IPS-NIHi7 (cell line): ENCODE measurements at regions not wholly inside any gene's neighbourhood (a gene's known extent, or its start where the extent isn't known, plus 50 kb on each side); places are given as distances from the start of the nearest gene placed in this dataset.

Experiments
- DNase-seq: peaks from one replicate; pipeline ENCODE4 v3.0.0; 2012; ENCODE audit warnings: mixed read lengths; ENCODE audit errors: extremely low spot score

DNA sequence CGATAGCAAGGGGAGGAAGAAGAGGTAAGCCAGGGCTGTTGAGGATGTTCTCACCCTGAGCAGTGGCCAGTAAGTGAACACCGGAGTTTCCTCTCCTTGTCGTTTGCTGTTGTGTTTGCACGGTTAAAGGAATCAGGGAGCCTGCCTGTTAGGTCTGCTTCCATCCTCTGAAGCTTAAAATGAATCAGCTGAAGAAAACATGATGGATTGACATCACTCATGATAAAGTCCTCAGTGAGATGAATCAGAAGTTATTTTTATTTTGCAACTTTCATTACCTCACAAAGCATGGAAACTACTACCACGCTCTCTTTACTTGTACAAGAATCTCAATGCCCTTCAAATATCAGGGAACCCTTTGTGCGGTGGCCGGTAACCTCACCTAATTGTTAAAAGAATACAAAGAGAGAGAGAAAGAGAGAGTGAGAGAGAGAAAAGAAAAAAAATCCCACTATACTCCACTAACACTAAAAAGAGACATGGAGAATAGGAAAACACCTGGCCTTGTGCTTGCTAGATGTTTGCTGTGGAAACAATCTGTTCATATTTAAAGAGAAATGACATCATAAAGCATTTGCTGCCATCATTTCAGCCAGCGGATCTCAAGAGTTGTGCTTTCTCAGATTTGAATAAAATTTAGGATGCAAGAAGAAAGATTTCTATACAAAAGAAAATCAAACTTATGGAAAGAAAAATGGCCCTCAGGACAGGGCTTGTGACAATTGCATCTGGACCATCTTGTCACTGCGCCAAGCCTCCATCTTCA lies 441.6 kb upstream of the SALL1 start:
- DNase-seq: no peak

DNA sequence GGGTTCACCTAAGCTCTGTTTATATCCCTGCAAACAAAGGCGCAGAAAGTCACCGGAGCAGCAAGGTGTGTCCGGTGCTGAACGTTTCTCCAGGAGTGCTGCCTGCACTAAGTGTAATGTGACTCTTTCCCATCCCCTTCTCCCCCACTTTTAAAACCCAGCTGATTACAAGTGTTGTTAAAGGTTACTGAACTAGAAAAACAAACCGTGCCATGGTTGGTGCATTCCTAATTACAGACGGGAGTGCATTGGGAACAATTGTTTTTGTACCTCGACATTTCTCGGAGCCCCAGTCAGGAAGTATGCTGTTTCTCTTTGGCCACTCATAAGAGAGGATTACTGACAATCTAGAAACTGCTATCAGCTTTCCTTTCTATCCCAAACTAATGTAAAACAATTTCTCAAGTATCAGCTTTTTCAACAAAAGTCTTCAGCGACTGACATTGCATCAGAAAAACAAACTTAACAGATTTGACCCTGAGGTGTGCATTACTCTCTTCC lies 441.0 kb upstream of the SALL1 start:
- DNase-seq: no peak

DNA sequence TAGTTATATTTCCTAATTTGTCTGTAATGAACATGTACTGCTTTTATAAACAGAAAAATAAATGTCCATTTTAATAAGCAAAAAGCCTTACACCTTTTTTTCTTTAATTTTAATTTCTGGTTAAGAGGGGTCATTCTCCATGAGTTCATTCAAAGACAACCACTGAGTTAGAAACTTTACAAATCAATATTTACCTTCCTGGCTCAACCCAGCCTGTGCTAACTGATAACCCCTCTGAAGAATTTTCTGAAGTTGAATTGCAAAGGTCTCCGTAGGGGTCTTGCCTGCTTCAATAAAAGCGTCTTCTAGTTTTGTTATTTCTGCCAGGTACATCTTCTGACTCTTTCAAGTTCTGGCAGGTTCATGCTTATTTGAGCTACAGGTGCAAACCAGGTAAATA lies 440.4 kb upstream of the SALL1 start:
- DNase-seq: no peak

DNA sequence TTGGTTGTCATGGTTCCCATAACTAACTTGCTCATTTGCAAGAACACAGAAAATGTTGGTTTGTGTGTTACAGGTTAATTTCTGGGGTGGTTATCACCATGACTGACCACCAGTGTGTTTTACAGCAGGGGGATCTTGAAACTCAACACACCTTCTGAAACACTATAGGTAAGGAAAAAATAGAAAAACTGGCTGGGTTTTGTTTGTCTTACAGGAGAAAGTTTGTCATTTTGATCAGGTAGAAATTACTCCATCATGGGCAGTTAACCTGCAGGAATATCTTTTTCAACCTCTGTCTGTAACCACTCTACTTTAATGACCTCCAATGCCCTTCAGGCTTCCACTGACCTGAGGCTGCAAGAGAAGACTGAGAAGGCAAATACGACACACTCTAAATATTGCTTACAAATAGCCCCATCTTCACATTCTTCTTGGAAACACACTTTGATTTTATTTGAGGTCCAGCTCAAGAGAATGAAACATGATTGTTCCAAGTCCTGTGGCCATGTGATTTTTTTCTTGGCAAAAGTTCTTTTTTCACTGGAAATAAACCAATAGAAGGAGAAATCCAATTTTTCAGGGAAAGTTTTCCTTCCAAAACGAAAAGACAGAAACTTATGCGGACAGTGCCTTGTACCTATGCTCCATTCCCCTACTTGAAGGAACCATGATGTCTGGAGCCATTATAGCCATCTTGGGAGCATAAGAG lies 428.7 kb upstream of the SALL1 start:
- DNase-seq: no peak

DNA sequence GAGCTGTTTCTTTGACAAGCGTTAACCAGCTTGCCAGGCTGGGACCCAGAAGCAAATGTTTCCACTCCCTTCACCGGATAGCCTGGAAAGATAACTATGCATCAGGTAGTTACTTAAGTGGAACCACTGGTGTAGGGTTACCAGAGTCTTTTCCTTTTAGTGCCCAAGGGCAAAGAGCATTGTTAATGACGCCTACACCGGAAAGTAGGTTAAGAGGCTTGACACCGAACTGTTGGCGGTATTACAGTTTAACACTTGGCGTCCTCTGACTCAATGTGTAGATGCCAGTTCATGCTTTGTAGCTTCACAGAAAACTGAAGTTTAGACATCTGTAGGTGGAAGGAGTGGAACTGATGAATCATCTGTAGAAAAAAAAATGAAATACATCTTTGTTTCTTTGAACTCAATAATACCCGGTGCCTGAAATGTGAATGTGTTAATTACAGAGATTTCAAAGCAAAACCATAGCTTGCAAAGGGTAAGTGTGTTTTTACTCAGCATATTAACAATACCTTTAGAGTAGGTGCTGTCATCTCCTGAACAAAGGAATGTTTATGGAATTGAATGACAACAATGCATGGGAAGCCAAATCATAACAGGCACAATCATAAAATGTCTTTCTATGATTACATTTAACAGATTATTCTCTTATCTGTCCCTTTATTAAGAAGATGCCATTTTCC lies 426.7 kb upstream of the SALL1 start:
- DNase-seq: peak; percentile 51

DNA sequence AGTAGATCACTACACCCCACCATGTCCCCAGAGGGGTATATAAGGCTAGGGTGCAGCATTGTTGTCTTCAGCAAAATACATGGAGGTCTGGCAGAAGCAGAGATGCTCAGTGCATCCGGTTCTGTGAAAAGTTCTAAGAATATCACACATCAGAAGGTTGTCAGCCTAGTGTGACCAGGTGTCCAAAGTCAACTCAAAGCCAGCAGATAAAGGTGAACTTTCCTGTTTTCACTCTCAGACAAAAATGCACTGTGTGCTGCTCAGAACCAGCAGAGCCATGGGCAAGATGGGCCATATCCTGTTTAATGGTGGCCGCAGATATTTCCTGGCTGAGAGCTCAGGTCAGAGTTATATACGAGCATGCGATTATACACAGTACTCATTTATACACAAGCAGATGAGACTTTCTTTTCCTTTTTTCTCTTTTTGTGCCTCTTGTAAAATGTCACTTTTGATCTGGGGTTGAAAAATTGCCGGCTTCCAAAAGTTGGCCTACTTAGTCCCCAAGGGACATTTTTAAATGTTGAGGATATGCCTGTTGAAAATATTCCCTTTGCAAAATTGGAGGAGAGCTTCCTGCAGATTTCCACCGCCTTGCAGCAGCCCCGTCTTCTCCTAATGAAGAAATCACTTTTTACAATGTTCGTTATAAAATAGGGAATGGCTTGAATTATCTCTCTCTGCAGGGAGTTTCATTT lies 425.6 kb upstream of the SALL1 start:
- DNase-seq: no peak

DNA sequence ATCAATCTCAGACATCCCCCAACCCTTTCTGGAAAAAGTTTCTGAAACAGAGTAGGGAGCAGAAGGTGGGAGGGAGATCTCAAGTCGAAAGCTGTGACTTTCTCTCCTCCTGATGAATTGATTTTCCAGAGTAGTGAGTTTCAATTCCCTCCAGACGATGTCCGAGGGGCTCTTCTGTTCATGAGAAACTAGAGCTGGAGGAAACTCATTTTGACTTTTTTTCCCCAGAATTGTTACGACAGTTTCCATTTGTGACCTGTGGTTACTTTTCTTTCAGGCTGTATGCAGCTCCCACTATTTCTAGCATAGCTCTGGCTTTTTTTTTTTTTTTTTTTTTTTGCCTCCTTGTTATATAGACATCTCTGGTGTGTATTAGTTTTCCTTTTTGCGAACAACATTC lies 422.1 kb upstream of the SALL1 start:
- DNase-seq: no peak

DNA sequence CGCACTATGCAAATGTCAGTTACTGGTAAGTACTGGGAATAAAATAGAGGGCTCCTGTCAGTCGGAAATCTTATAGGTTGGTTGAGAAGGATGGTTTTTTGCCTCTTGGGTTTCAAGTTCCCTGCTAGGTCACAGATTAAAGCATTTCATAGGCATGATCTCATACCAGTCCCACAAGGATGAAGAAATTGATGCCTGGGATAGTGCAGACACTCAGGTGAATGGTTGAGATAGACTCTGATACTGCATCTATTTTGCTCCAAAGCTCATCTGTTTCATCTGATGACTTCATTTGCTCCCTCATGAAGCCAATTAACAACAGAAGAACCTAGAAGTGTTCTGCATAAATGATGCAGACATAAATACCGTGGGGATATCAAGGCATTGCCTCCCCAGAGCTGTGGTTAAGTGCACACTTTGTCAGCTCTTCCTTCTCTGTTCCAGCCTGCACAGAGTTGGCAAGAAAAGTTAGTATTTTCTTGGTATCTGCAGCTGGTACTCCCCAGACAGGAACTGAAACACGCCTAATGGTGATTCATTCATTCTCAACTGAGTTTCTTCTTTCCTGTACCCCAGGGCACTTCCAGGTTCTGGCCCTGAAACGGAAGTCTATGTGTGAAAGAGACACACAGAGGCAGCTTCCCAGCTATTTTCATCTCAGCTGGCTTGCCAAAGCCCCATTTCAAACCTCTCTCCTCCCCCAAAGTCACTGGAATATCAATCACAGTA lies 418.3 kb upstream of the SALL1 start:
- DNase-seq: no peak

DNA sequence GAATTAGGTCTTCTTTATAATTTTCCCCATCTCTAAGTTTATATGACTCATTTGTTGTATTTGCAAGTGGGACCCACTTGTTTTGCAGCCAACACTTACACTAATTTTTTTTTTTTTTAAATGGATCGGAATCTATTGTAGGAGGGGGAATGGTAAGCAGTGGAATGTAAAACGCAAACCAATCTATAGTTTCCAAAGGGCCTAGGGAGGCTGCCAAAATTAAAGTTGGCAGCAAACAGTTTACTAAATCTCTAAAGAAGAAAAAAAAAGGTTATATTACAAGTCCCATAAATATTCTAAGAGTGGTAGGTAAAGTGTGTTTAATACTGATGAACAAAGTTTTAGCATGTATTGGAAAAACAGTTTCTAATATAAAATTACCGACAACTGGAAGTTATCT lies 416.8 kb upstream of the SALL1 start:
- no peak for DNase-seq

DNA sequence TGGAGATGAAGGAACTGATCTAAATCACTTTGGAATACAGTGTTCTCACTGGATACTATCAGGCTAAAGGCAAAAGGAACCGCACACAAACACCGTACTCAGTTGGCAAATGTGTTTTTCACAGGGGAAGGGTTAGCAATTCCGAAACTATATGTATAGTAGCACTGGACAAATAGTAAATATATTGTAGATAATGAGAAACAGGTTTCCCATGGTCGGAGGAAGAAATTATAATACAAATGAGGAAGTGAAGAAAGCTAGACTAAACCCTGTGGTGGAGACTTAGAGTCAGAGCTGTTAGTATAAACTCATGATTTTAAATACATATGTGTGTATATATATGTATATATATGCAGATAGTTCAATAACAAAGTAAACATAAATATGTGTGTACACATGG lies 414.1 kb upstream of the SALL1 start:
- no peak for DNase-seq

DNA sequence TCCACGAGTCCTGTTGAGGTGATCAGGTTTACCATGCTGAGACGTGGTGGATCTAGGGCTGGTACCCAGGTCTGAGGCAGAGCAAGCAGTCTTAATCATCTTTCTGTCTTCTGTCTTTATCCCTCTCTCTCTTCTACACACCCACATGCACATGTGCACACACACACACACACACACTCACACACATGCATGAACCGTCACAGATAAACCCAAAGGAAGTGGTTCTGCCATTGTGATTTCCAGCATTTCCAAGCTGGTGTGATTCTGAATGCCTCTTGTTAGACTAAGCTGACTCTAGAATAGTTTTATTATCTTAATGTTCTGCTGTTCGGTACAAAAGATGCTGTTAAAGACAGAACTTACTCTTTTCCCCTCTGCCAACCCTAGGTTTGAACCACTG lies 411.8 kb upstream of the SALL1 start:
- DNase-seq: no peak

DNA sequence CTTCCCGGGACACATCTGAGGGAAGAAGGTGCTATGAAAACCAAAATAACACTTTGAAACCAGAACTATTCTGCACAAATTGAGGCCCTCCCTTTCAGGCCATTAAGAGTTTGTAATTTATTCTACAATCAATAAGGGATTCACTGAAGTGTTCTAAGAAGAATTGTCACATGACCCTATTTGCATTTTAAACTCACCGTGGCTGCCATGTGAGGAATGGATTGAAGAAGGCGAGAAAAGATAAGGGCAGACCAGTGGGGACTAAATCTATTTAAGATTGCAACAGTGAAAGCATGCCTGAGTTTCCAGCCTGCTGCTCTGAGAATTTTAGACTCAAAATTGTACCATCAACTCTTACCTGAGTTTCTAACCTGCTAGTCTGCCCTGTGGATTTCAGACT lies 408.8 kb upstream of the SALL1 start:
- DNase-seq: no peak

DNA sequence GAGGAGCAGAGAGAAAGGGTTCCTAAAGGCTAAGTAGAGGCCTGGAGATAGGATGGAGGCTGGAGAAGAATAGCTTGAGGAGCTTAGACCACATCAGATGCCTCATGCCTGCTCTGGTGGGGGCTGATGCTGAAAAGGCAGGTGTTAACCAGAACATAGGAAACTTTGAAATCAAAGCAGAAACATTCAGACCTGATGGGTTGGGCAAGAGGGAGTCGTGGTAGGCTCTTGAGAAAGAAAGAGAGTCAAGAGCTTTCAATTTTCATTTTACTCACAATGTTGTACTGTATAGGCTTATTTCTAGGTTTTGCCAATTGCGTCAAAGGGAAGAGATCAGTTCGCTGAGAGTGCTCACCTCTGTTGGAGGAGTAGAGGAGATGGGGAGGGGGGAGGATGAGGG lies 406.6 kb upstream of the SALL1 start:
- no peak for DNase-seq

DNA sequence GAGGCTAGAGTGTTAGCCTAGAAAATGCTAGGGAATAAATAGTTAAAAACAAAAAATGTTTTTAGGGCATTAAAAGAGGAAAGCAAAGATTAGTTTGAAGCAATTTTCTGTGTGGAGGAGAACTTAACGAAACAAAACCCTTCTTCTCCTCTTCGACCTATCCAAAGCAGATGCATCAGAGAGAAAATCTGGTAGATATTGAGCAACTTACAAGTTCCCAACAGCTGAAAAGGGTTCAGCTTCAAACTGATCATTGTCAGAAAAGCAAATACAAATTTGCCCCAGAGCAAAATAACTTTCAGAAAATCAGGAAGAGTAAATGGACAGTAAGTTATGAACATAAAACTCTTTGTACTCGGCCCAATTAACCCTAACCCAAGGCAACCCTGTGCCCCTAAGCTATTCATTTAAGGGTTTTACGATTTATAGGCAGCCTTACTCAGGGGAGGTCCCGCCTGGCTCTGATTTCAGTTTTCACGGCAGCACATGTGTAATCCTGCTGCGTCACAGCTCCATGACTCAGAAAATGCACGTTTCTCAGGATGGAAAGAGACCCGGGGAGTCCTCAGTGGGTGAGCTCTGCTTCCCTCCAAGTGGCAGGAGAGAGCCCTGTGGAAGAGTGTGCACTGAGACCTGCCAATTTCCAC lies 405.7 kb upstream of the SALL1 start:
- DNase-seq: no peak

DNA sequence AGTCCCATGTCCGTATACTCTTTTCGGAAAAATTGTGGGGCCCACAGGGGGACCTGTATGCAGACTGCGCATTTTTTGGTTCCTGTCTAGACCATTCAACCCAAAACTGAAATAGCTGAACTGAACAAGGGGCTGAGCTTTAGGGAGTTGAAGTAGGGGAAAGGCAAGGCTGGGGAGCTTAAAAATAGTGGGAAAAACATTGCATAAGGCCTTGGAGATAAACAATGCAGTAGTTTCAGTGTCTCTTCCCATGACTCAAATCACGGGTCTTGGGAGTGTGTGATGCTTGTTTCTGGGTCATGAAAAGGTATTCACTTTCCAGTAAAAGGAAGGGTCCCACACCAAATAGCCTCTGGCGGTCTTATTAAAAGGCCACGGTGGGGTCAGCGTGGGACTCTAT lies 402.8 kb upstream of the SALL1 start:
- DNase-seq: no peak

DNA sequence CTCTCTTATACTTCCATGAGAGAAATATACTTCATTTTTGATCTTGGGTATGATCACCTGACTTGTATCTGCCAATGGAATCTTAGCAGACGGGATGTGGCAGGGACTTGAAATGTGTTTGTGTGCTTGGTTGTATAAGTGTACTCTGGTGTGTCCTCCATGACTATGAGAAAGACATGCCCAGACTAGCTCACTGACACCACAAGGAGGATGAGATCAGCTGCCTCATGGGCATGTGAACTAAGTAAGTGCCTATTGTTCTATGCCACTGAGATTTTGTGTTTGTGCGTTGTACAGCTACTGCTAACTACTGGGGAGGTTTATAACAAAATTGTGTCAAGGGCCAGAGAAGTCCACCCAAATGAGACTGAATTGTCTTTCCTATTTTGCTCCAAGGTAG lies 402.2 kb upstream of the SALL1 start:
- no peak for DNase-seq

DNA sequence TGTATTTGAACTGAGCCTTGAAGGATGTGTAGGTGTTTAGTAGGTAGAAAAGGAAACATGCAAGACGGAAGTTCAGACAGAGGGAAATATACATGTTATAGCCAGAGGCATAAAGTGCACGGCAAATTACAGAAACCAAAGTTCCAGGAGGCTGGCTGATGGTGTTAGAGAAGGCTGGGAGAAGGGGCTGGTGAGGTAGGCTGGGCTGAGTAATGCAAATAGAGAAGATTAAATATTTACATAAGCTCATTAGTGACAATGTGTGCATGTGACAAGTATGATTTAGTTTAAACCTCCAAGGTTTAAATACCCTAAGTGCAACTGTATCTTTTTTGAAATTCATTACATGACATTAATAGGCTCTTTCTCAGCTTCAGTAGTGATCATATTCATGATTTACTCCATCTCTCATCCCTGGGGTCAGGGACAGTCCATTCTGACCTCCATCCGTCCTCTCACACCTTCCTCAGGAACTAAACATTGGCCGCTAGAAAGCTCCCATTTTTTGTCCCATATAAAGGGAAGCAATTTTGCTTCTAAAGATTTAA lies 399.8 kb upstream of the SALL1 start:
- DNase-seq: no peak

DNA sequence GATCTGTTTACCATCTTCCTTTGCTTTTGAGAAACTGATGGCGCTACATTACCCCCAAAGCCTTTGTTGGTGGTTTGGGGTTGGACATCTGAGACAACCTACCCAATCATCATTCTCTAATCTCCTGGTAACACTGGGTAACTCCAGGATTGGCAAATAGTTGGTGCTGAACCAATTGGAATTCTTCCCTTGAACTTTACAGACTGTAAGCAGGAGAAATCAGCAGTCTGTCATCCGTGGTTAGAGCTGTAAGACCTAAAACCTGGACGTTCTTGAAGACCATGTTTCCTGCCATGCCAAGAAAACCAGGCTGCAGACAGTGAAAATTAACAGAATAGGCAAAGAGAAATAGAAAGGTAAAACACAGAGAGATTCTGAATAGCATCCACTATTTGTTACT lies 398.8 kb upstream of the SALL1 start:
- DNase-seq: no peak

DNA sequence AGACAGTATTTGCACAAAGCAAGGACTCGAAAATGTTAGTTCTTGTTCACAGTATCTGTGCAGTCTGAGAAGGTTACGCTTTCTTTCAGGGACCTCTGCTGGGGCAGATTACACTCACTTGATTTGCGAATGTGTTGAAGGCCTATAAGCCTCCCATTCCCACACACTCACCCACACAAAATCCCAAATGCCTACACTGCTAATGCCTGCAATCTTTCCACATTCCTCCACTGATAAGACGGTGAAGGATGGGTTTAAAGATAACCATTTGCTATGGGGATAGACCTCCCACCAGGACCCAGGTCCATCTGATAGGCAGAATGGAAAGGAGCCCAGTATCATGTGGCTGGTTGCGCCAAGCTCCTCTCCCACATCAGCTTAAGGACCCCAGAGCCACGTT lies 394.9 kb upstream of the SALL1 start:
- DNase-seq: peak; percentile 28

DNA sequence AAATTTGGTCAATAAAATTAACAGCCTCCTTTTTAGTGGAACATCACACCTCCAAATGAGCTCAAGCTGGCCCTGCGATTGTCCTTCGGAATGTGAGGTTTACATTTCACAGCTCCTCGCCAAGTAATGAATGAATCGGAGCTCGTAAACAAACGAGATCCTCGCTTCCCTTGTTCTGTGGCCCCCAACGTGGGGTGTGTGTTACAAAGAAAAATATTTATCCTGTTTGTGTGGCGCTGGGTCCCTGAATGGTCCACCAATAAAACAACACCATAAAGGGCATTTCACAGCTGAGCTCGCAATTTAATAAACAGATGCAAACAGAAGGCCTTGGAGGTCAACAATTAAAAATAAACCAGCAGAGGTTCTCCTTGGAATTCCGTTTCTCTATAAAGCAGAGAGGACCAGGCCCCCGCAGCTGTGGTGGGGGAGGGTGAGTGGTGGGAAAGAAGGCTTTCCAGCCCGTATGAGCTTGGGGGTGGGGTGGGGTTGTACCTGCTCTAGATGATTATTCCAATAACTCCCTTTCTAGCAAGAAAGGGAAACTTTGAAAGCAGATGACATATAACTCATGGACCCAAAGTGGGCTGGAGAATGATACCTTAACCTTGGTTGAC lies 393.9 kb upstream of the SALL1 start:
- peak; percentile 51 for DNase-seq
